GM23248 (cell line): ENCODE measurements at regions not wholly inside any gene's neighbourhood (a gene's known extent, or its start where the extent isn't known, plus 50 kb on each side); places are given as distances from the start of the nearest gene placed in this dataset.

Experiments
- EZH2 ChIP-seq: fragments of 200-600 bp; sonication (generic); IDR thresholded peaks from 2 replicates; pipeline ENCODE4 v1.6.1; 2018; ENCODE audit warnings: antibody characterized with exemption, mild to moderate bottlenecking; ENCODE audit not compliant: insufficient read depth, poor library complexity, severe bottlenecking
- EZH2phosphoT487 ChIP-seq: fragments of 200-600 bp; sonication (generic); IDR thresholded peaks from 2 replicates; pipeline ENCODE4 v1.6.1; 2018; ENCODE audit warnings: antibody characterized with exemption, moderate library complexity, mild to moderate bottlenecking, low read depth; ENCODE audit not compliant: insufficient read depth

- TF ChIP-seq EZH2 (no peak), EZH2phosphoT487 (no peak)
Observed at GRCh38 chr18:60232541-60232940, 140.0 kb downstream of the MC4R start.
